GM21360 (cell line): ENCODE measurements at regions not wholly inside any gene's neighbourhood (a gene's known extent, or its start where the extent isn't known, plus 50 kb on each side); places are given as distances from the start of the nearest gene placed in this dataset.

Source experiments
- ATAC-seq: cut with Tn5 transposase; IDR thresholded peaks from one replicate; pipeline ENCODE4 v1.9.1; 2021; ENCODE audit warnings: mild to moderate bottlenecking, moderate library complexity; ENCODE audit not compliant: unreplicated experiment

- no peak for ATAC-seq
These were observed 88.6 kb upstream of the MBNL2 start for GRCh38 chr13:97133554-97133953.

DNA sequence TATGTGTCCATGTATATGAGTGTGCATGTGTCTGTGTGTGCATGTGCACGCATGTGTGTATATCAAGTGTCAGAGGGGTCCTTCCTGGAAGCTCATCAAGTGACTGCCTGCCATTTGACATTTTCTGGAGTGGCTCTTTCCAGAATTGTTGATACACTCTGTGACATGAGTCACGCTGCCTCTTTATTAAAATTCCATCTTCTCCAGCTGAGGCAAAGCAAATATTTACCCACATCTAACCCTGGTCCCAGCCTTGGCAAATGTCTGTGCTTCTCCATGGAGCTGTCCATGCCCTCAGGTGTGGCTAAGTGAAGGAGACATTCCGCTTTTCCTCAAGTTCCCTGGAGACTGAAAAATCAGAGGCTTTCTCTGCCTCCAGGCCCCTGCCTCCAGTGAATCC, 88.2 kb upstream of the MBNL2 start:
- no peak for ATAC-seq

GRCh38 chr13:97134364-97135095, 87.6 kb upstream of the MBNL2 start:
- ATAC-seq, result no peak

GRCh38 chr13:97135883-97136282, 86.2 kb upstream of the MBNL2 start:
- no peak for ATAC-seq

DNA sequence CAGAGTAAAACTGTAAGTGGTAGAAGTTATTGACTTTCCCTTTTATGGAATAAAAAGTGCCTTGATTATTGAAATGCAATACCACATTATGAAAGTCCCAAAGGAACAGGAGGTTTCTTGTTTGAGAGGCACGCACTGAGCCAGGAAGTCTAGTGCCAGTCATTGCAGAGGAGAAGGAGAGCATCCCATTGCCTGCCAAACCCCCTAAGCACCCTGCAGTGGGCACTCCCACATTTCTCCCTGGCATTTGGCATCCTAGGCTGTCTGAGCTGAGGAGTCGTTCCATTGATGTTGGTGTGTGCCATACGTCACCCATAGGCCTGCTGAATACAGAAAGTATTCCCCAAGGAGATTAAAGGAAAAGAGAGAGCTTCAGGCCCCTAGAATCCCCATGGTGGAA, 85.7 kb upstream of the MBNL2 start:
- no peak for ATAC-seq

DNA sequence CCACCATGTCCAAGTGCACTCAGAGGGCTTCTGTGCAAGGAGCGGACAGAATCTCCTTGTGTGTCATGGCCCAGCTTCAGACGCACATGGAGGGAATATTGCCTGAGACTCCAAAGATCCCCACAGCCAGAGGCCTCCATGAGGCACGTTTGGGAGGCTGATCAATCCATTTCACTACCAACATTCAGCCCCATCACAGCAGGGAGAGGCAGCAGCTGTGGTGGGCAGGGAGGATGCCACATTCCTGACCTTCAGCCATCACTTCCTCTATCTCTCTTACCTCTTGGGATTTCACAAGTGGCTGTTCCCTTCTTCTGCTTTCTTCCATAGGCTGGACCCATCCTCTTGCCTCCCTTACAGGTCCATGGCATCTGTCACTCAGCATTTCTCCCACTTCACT, 82.4 kb upstream of the MBNL2 start:
- no peak for ATAC-seq

- ATAC-seq, result no peak
These were observed 82.0 kb upstream of the MBNL2 start for GRCh38 chr13:97140131-97140530.

DNA sequence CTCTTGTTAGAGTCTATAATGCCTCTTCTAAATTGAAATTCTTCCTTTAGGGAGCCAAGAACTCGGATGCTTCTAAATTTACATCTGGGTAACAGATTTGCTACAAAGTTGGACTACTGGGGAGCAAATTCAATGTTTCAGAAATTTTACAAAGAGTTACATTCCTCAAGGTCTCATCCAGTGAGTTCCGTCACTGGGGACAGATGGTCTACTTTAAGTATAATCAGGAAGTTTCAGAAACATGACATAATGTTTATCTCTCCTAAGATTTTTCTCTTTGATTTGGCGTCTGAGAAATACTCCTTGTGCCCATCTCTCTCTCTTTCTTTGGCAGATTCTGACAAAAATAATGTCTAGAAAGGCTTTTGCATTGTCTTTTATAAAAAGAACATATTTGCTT, 81.5 kb upstream of the MBNL2 start:
- ATAC-seq, result no peak

DNA sequence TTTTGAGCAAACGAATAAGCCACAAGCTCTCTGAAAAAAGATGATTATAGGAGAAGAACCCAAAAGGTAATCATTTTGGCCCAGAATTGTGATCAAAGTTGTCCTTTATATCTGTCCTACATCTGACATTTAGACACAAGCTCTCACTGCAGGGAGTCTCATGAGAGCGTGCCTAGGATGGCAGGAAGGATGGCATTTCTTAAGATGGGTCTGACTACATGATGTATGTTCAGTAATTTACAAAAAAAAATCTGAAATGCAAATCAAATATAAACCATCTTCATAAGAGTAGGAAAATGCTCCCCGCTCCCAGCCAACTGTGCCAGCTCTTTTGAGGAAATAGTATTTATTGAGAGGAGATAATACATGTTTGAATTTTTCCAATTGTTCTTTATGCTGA, 81.0 kb upstream of the MBNL2 start:
- no peak for ATAC-seq

GRCh38 chr13:97141564-97142005, 80.5 kb upstream of the MBNL2 start:
- peak; percentile 92 for ATAC-seq

- ATAC-seq, result no peak
These were observed 79.7 kb upstream of the MBNL2 start for GRCh38 chr13:97142452-97142851.

DNA sequence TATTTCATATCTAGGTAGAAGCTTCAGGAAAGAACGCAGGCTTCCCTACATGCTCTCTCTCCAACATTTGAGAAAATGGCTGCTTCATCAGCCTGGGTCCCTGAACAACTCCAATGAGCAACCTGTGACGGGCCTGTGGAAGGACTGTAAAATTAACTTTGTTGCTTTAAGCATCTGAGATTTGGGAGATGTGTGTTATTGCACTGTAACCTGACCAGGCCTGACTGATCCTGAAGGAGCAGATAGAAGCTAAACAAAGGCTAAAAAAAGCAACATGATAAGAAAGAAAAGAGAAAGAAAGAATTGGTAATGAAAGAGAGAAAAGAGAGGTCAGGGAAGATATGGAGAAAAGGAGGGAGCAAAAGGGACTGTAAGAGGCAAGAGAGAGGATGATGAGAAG, 77.1 kb upstream of the MBNL2 start:
- ATAC-seq, result no peak

DNA sequence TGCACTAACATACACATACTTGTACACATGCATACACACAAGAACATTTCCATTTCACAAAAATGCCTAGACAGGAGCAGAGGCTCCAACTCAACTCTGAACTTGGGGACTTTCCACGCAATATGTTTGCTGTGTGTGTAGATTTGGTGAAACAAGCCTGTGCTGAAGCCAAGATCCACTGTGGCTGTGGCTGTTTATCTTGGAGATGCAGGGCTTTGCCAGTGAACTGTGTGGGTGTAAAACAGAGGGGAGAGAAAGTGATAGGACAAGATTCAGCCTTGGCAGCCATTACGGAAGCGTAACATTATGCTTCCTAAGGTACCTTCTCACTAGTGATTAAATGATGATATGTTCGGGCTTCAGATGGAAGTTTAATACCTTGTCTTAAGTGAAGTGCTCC, 73.2 kb upstream of the MBNL2 start:
- ATAC-seq, result no peak

- ATAC-seq, result no peak
These were observed 61.7 kb upstream of the MBNL2 start for GRCh38 chr13:97160421-97160820.

DNA sequence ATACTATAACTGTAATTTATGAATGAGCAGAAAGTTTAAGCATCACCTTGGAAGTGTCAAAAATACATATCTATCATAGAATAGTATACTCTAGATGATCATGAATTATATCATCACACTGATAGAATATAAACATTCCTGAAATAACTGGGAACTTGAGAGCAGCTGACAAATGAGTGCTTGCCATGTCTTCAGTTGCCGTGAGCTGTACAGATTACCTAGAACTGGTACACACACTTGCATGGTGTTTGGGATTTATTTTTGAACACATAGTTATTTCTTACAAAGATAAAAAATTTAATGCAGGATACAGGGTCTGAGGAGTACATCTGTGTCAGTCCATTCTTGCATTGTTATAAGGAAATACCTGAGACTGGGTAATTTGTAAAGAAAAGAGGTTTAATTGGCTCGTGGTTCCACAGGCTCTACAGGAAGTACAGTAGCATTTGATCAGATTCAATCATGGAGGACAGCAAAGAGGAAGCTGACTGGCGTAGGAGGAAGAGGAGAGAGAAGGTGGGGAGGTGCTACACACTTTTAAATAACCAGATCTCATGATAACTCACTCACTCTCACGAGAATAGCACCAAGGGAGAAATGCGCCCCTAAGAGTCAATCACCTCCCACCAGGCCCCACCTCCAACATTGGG, 60.4 kb upstream of the MBNL2 start:
- ATAC-seq, result no peak

DNA sequence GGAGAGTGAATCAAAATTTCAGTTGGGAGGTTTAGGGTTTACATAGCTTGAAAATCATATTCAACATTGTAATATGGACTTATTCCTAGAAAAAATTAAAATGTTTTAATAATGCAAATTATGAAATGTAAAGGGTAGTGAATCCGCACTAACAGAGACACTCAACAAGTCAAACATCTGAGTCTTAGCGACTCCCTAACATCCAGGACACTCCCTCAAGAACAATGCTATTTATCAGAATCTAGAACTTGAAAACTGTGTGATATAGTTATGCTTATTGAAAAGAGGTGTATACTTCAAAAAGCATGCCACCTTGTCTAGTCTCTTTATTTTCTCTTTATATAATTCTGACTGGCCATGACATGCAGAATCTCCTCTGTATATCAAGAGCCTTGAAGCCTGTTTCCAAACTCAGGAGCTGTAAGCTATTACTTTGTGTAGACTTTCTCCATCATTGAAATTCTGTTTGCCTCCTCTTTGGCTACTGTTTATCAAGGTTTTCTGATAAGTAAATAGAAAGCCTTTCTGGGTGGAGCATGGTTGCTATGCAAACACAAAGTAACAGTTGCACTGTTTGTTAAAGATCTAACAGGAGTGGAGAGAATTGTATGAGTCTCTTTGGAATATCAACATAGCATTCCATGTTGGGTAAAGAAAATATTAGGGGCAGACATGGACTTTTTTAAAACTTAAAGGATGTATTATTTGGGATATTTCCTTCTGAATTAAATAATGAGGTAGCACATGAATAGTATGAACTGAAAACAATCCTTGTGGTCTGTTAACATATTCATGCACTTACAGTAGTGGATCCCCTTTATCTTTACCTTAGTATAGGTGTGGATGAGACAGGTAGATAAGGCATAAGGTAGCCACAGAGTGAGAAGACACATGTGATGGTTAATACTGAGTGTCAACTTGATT, 56.4 kb upstream of the MBNL2 start:
- ATAC-seq, result no peak

- no peak for ATAC-seq
These were observed 51.0 kb upstream of the MBNL2 start for GRCh38 chr13:97171136-97171535.
